Transverse colon (tissue), 4 donors: ENCODE measurements at regions not wholly inside any gene's neighbourhood (a gene's known extent, or its start where the extent isn't known, plus 50 kb on each side); places are given as distances from the start of the nearest gene placed in this dataset.

Experiments used
- EP300 ChIP-seq: sonication (generic); formaldehyde crosslinking; IDR thresholded peaks from one replicate; pipeline ENCODE4 v1.6.1; 2017; ENCODE audit warnings: antibody characterized with exemption, low read depth
- POLR2A ChIP-seq: fragments of 450-650 bp; IDR thresholded peaks from one replicate; pipeline ENCODE4 v1.6.1; 2016; ENCODE audit warnings: antibody characterized with exemption, mild to moderate bottlenecking, moderate library complexity
- POLR2AphosphoS5 ChIP-seq, 3 donors: sonication (generic); formaldehyde crosslinking; IDR thresholded peaks; one replicate each; pipeline ENCODE4 v1.6.1; 2016; ENCODE audit warnings: antibody characterized with exemption in 3 of 3
- TF ChIP-seq, protein P1 (sequence below), 5 experiments: fragments of 200-600 bp in 3 of 5; fragments of 450-650 bp in 2 of 5; sonication (generic) in 3 of 5; IDR thresholded peaks; 1 replicate in 2 of 5; 2 replicates in 3 of 5; pipeline ENCODE4 v1.5.1; 2016 to 2017; ENCODE audit warnings: antibody characterized with exemption in 5 of 5, inconsistent platforms in 3 of 5, mild to moderate bottlenecking in 2 of 5, moderate library complexity in 1 of 5

DNA sequence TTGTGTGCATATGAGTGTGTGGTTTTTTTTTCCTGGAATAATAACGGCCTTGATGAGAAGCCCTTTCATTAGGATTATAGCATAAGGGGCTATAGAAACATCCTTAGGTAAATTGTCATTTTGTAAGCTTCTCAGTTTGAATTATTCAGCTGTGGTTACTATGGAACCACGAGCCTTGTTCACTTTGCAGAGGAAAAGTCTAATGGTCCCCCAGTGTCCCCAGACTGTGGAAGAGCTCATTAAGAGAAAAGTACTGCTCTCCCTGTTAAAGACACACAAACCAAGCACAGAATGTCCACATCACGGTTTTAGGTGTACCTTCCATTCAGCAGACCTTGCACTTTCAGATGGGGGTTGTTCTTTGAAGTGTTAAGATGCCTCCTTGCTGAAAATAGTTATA lies 199.3 kb upstream of the DEPDC1 start:
- TF ChIP-seq, protein P1, sequence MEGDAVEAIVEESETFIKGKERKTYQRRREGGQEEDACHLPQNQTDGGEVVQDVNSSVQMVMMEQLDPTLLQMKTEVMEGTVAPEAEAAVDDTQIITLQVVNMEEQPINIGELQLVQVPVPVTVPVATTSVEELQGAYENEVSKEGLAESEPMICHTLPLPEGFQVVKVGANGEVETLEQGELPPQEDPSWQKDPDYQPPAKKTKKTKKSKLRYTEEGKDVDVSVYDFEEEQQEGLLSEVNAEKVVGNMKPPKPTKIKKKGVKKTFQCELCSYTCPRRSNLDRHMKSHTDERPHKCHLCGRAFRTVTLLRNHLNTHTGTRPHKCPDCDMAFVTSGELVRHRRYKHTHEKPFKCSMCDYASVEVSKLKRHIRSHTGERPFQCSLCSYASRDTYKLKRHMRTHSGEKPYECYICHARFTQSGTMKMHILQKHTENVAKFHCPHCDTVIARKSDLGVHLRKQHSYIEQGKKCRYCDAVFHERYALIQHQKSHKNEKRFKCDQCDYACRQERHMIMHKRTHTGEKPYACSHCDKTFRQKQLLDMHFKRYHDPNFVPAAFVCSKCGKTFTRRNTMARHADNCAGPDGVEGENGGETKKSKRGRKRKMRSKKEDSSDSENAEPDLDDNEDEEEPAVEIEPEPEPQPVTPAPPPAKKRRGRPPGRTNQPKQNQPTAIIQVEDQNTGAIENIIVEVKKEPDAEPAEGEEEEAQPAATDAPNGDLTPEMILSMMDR (IDR thresholded peaks at IDR 0.05) = no peak
- TF ChIP-seq POLR2A (no peak), POLR2AphosphoS5 (IDR thresholded peaks at IDR 0.05) (no peak), EP300 (no peak)
